OCI-LY1 (cell line): ENCODE measurements at regions not wholly inside any gene's neighbourhood (a gene's known extent, or its start where the extent isn't known, plus 50 kb on each side); places are given as distances from the start of the nearest gene placed in this dataset.

Experiments
- H2AFZ ChIP-seq: fragments of 200-600 bp; sonication (generic), shearing (Covaris generic); 2 replicates; pipeline ENCODE4 v1.6.0; 2014; ENCODE audit warnings: antibody characterized with exemption, mild to moderate bottlenecking, low read length
- H3F3A ChIP-seq: fragments of 200-600 bp; sonication (generic), shearing (Covaris generic); 2 replicates; pipeline ENCODE4 v1.6.0; 2014; ENCODE audit warnings: mild to moderate bottlenecking, antibody characterized with exemption, low read length, moderate library complexity; ENCODE audit not compliant: insufficient read depth
- H3K27ac ChIP-seq: fragments of 200-600 bp; sonication (generic); 2 replicates; pipeline ENCODE4 v1.5.1; 2014; ENCODE audit warnings: low read length, mixed run types, mild to moderate bottlenecking, low read depth; ENCODE audit not compliant: poor library complexity, severe bottlenecking
- H3K27me3 ChIP-seq: fragments of 200-600 bp; sonication (generic); 2 replicates; pipeline ENCODE4 v1.6.0; 2014; ENCODE audit warnings: antibody characterized with exemption, mild to moderate bottlenecking, low read length, moderate library complexity; ENCODE audit not compliant: insufficient read depth
- H3K36me3 ChIP-seq: fragments of 200-600 bp; sonication (generic); 2 replicates; pipeline ENCODE4 v1.6.1; 2014; ENCODE audit warnings: mild to moderate bottlenecking, antibody characterized with exemption, low read length, moderate library complexity, mixed read lengths; ENCODE audit not compliant: insufficient read depth
- H3K4me1 ChIP-seq: fragments of 200-600 bp; sonication (generic); 2 replicates; pipeline ENCODE4 v1.5.1; 2014; ENCODE audit warnings: mild to moderate bottlenecking, low read length, moderate library complexity; ENCODE audit not compliant: insufficient read depth, severe bottlenecking
- H3K4me2 ChIP-seq: fragments of 200-600 bp; sonication (generic), shearing (Covaris generic); 2 replicates; pipeline ENCODE4 v1.6.1; 2014; ENCODE audit warnings: low read length
- H3K4me3 ChIP-seq: fragments of 200-600 bp; sonication (generic); 2 replicates; pipeline ENCODE4 v1.5.1; 2014; ENCODE audit warnings: low read length, low read depth, mild to moderate bottlenecking, mixed read lengths; ENCODE audit not compliant: poor library complexity, severe bottlenecking
- H3K79me2 ChIP-seq: fragments of 200-600 bp; shearing (Covaris generic); 2 replicates; pipeline ENCODE4 v1.6.1; 2016; ENCODE audit warnings: mixed run types, low read length, mixed read lengths; ENCODE audit not compliant: insufficient read depth
- H3K9ac ChIP-seq: fragments of 200-600 bp; sonication (generic), shearing (Covaris generic); 2 replicates; pipeline ENCODE4 v1.6.1; 2014; ENCODE audit warnings: mild to moderate bottlenecking, low read length, mixed read lengths
- H3K9me2 ChIP-seq: fragments of 200-600 bp; sonication (generic), shearing (Covaris generic); 2 replicates; pipeline ENCODE4 v1.6.1; 2014; ENCODE audit warnings: low read depth, mild to moderate bottlenecking, low read length, mixed read lengths
- H3K9me3 ChIP-seq: fragments of 200-600 bp; shearing (Covaris generic); 2 replicates; pipeline ENCODE4 v1.6.1; 2014; ENCODE audit warnings: low read length, mixed read lengths
- H4K20me1 ChIP-seq: fragments of 200-600 bp; sonication (generic), shearing (Covaris generic); 2 replicates; pipeline ENCODE4 v1.6.0; 2016; ENCODE audit warnings: mild to moderate bottlenecking, low read length; ENCODE audit not compliant: insufficient read depth
- EZH2 ChIP-seq: fragments of 200-600 bp; sonication (generic), shearing (Covaris generic); IDR thresholded peaks from 2 replicates; pipeline ENCODE4 v1.8.0; 2017; ENCODE audit warnings: borderline replicate concordance, mixed run types, mild to moderate bottlenecking, antibody characterized with exemption, low read length, moderate library complexity, mixed read lengths
- TF ChIP-seq, protein P1 (sequence below): fragments of 200-600 bp; sonication (generic), shearing (Covaris generic); IDR thresholded peaks from 2 replicates; pipeline ENCODE4 v1.5.1; 2017; ENCODE audit warnings: mild to moderate bottlenecking, antibody characterized with exemption, low read length, moderate library complexity, mixed read lengths

GRCh38 chr16:87223656-87224248 lies 93.4 kb downstream of the C16orf95 start:
- no peaks in the 10 kb centered on the region for H4K20me1 ChIP-seq
- no peak overlapping the region for H2AFZ ChIP-seq
- H3K27me3 ChIP-seq, result 0 out of 2 replicates have a peak, but pooled peaks cover 4% of the 10 kb centered on the region
- TF ChIP-seq EZH2, result no peak
- TF ChIP-seq, protein P1, sequence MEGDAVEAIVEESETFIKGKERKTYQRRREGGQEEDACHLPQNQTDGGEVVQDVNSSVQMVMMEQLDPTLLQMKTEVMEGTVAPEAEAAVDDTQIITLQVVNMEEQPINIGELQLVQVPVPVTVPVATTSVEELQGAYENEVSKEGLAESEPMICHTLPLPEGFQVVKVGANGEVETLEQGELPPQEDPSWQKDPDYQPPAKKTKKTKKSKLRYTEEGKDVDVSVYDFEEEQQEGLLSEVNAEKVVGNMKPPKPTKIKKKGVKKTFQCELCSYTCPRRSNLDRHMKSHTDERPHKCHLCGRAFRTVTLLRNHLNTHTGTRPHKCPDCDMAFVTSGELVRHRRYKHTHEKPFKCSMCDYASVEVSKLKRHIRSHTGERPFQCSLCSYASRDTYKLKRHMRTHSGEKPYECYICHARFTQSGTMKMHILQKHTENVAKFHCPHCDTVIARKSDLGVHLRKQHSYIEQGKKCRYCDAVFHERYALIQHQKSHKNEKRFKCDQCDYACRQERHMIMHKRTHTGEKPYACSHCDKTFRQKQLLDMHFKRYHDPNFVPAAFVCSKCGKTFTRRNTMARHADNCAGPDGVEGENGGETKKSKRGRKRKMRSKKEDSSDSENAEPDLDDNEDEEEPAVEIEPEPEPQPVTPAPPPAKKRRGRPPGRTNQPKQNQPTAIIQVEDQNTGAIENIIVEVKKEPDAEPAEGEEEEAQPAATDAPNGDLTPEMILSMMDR, result no peak
- H3K9me3 ChIP-seq, result no peaks in the 10 kb centered on the region
- H3K79me2 ChIP-seq, result no peaks in the 10 kb centered on the region
- H3K36me3 ChIP-seq, result no peaks in the 10 kb centered on the region
- H3K9ac ChIP-seq, result no peak overlapping the region
- no peaks in the 10 kb centered on the region for H3K9me2 ChIP-seq
- no peak overlapping the region for H3K27ac ChIP-seq
- no peaks in the 10 kb centered on the region for H3K4me1 ChIP-seq
- H3K4me3 ChIP-seq, result no peak overlapping the region
- no peak overlapping the region for H3K4me2 ChIP-seq
- no peaks in the 10 kb centered on the region for H3F3A ChIP-seq

DNA sequence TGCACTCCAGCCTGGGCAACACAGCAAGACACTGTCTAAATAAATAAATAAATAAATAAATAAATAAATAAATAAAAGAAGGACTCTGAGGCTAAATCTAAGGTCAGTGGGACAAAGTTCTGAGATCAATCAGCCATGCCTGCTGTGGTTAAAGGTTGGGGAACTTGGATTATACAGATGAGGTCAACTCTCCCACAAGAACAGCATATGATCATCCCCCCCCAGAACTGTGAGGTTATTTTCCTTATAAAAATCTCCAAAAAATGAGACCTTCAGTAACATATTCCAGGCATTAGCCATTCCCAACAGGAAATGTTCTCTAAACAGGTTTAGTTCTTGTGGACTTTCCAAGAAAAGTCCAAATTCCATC lies 90.3 kb downstream of the C16orf95 start:
- Histone ChIP-seq H3K9me3 (no peaks in the 10 kb centered on the region), H2AFZ (no peak overlapping the region), H3K79me2 (no peaks in the 10 kb centered on the region), H3K27me3 (0 out of 2 replicates have a peak, but pooled peaks cover 4% of the 10 kb centered on the region), H3K4me2 (no peak overlapping the region), H3K36me3 (no peaks in the 10 kb centered on the region), H3F3A (no peaks in the 10 kb centered on the region), H3K4me1 (no peaks in the 10 kb centered on the region), H3K27ac (no peak overlapping the region), H3K9ac (no peak overlapping the region), H3K9me2 (no peaks in the 10 kb centered on the region), H4K20me1 (no peaks in the 10 kb centered on the region), H3K4me3 (no peak overlapping the region)
- no peak for TF ChIP-seq EZH2
- TF ChIP-seq, protein P1, result no peak

GRCh38 chr16:87227296-87227951 lies 89.8 kb downstream of the C16orf95 start:
- Histone ChIP-seq H3K27me3 (0 out of 2 replicates have a peak, but pooled peaks cover 4% of the 10 kb centered on the region), H3K79me2 (no peaks in the 10 kb centered on the region), H3K36me3 (no peaks in the 10 kb centered on the region), H2AFZ (no peak overlapping the region), H3K4me3 (no peak overlapping the region), H3K4me1 (no peaks in the 10 kb centered on the region), H3K9ac (no peak overlapping the region), H3K27ac (no peak overlapping the region), H3K9me3 (no peaks in the 10 kb centered on the region), H3F3A (no peaks in the 10 kb centered on the region), H3K9me2 (no peaks in the 10 kb centered on the region), H3K4me2 (no peak overlapping the region), H4K20me1 (no peaks in the 10 kb centered on the region)
- no peak for TF ChIP-seq EZH2
- TF ChIP-seq, protein P1, result no peak
